ENCODE measurements at regions not wholly inside any gene's neighbourhood (a gene's known extent, or its start where the extent isn't known, plus 50 kb on each side); places are given as distances from the start of the nearest gene placed in this dataset.

DNA sequence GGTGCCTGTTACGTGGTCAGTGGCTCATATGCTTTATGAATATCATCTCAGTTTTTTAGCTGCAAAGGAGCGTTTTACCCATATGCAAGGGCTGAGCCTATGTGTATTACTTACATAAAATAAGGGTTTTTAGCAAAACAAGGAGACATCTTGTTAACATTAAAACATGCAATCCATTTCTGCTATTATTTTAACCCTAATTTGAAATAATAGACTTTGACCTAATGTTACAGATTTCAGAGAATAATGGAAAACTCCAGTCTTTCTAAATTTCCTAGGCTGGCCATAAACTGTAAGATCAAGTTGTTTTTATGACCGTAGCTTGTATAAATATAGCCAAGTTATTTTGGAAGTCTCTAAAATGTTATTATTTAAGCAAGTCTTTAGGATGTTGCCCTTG is 121.1 kb upstream of the SEMA6A start:
- CTCF ChIA-PET, result no interaction called here
- Histone ChIP-seq H3K9me1 (replicated peaks; ENCODE audit: control insufficient read depth, extremely low read depth, insufficient read depth, low read length) (no peaks in the 10 kb centered on the region), H3K9me3 (replicated peaks; ENCODE audit: control insufficient read depth, insufficient read depth, low read length) (no peaks in the 10 kb centered on the region), H3K9ac (replicated peaks; ENCODE audit: extremely low read depth, insufficient read depth, low read length) (no peak overlapping the region), H3K4me2 (ENCODE audit: insufficient read depth, low read length) (no peak overlapping the region), H3K27me3 (ENCODE audit: control insufficient read depth in 2 of 2, insufficient read depth in 2 of 2, low read length in 2 of 2) (no peaks in the 10 kb centered on the region), H4K20me1 (replicated peaks; ENCODE audit: control insufficient read depth, extremely low read depth, insufficient read depth, low read length) (no peaks in the 10 kb centered on the region), H3K79me2 (ENCODE audit: control insufficient read depth, insufficient read depth, low read length) (no peaks in the 10 kb centered on the region), H2AFZ (ENCODE audit: low read depth, low read length) (no peak overlapping the region), H3K36me3 (ENCODE audit: control insufficient read depth in 2 of 2, extremely low read depth in 1 of 2, insufficient read depth in 2 of 2, low read length in 2 of 2) (no peaks in the 10 kb centered on the region), H3K27ac (ENCODE audit: insufficient read depth, low read depth, low read length) (no peak overlapping the region), H3K4me3 (replicated peaks in 1 of 3; ENCODE audit: insufficient read depth in 1 of 3, low read depth in 1 of 3, low read length in 3 of 3) (no peak overlapping the region), H3K4me1 (ENCODE audit: control insufficient read depth, extremely low read depth, insufficient read depth, low read length) (no peaks in the 10 kb centered on the region)
- no peak for TF ChIP-seq POLR2AphosphoS5 (IDR thresholded peaks at IDR 0.05; ENCODE audit: insufficient read depth, low read depth, low read length)
- TF ChIP-seq POLR2A (IDR thresholded peaks at IDR 0.05; ENCODE audit: low read depth, low read length), result no peak
- TF ChIP-seq JUN (IDR thresholded peaks at IDR 0.05; ENCODE audit: borderline replicate concordance, insufficient read depth, insufficient read length, low read depth), result no peak
- no peak for TF ChIP-seq GATA2 (IDR thresholded peaks at IDR 0.05; ENCODE audit: insufficient read depth, insufficient read length, low read depth, low read length)
- TF ChIP-seq, protein P1, sequence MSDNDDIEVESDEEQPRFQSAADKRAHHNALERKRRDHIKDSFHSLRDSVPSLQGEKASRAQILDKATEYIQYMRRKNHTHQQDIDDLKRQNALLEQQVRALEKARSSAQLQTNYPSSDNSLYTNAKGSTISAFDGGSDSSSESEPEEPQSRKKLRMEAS (IDR thresholded peaks at IDR 0.05; ENCODE audit: insufficient read depth, insufficient read length), result no peak
- TF ChIP-seq MYC (IDR thresholded peaks at IDR 0.05; ENCODE audit: low read depth, low read length), result no peak
- TF ChIP-seq EZH2 (IDR thresholded peaks at IDR 0.05; ENCODE audit: borderline replicate concordance, low read depth, low read length, severe bottlenecking), result no peak
- no peak for TF ChIP-seq FOS (IDR thresholded peaks at IDR 0.05; ENCODE audit: borderline replicate concordance, insufficient read depth, low read length)
- TF ChIP-seq, protein P2, sequence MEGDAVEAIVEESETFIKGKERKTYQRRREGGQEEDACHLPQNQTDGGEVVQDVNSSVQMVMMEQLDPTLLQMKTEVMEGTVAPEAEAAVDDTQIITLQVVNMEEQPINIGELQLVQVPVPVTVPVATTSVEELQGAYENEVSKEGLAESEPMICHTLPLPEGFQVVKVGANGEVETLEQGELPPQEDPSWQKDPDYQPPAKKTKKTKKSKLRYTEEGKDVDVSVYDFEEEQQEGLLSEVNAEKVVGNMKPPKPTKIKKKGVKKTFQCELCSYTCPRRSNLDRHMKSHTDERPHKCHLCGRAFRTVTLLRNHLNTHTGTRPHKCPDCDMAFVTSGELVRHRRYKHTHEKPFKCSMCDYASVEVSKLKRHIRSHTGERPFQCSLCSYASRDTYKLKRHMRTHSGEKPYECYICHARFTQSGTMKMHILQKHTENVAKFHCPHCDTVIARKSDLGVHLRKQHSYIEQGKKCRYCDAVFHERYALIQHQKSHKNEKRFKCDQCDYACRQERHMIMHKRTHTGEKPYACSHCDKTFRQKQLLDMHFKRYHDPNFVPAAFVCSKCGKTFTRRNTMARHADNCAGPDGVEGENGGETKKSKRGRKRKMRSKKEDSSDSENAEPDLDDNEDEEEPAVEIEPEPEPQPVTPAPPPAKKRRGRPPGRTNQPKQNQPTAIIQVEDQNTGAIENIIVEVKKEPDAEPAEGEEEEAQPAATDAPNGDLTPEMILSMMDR (IDR thresholded peaks at IDR 0.05; ENCODE audit: extremely low read depth in 1 of 2, insufficient read depth in 1 of 2, low read depth in 1 of 2, low read length in 2 of 2), result no peak
- intact Hi-C loops (cut with micrococcal nuclease) (no loop called here), dilution Hi-C loops (cut with MboI; ENCODE audit: extremely low pct_ligation_motif_present, low sequenced_read_pairs) (no loop called here)
- no TSS peak for BruUV-seq (replicated peaks)
- POLR2A ChIA-PET, result no interaction called here
- FAIRE-seq, result no peak
- DNase-seq (ENCODE audit: low read depth, low spot score), result no peak
